GM23248 (cell line): ENCODE measurements at regions not wholly inside any gene's neighbourhood (a gene's known extent, or its start where the extent isn't known, plus 50 kb on each side); places are given as distances from the start of the nearest gene placed in this dataset.
"Not testable (repeated sequence)": the region's sequence is repeated elsewhere in the genome, so short reads cannot be mapped to it uniquely, and the experiment has no call there.

Experiments
- DNase-seq: peaks from one replicate; pipeline ENCODE4 v3.0.0-alpha.2; 2015
- H2AFZ ChIP-seq: fragments of 200-600 bp; sonication (generic); 2 replicates; pipeline ENCODE4 v1.6.1; 2016; ENCODE audit warnings: antibody characterized with exemption
- H3F3A ChIP-seq: fragments of 200-600 bp; sonication (generic); 2 replicates; pipeline ENCODE4 v1.6.1; 2016; ENCODE audit warnings: mild to moderate bottlenecking, antibody characterized with exemption, mixed run types; ENCODE audit not compliant: insufficient read depth
- H3K27ac ChIP-seq: fragments of 200-600 bp; sonication (generic); 2 replicates; pipeline ENCODE4 v1.5.1; 2016; ENCODE audit warnings: mild to moderate bottlenecking
- H3K27me3 ChIP-seq: fragments of 200-600 bp; sonication (generic); replicated peaks from 2 replicates; pipeline ENCODE4 v1.6.1; 2016; ENCODE audit warnings: mild to moderate bottlenecking; ENCODE audit not compliant: insufficient read depth
- H3K36me3 ChIP-seq: fragments of 200-600 bp; sonication (generic); 2 replicates; pipeline ENCODE4 v1.6.1; 2016; ENCODE audit warnings: low read depth, mild to moderate bottlenecking
- H3K4me1 ChIP-seq: fragments of 200-600 bp; sonication (generic); 2 replicates; pipeline ENCODE4 v1.6.1; 2016; ENCODE audit warnings: mild to moderate bottlenecking; ENCODE audit not compliant: insufficient read depth
- H3K4me2 ChIP-seq: fragments of 200-600 bp; sonication (generic); one replicate; pipeline ENCODE4 v1.6.1; 2016; ENCODE audit warnings: mild to moderate bottlenecking; ENCODE audit not compliant: unreplicated experiment
- H3K4me3 ChIP-seq: fragments of 200-600 bp; sonication (generic); 2 replicates; pipeline ENCODE4 v1.5.1; 2016; ENCODE audit warnings: mild to moderate bottlenecking
- H3K79me2 ChIP-seq: fragments of 200-600 bp; sonication (generic); 2 replicates; pipeline ENCODE4 v1.6.1; 2016; ENCODE audit warnings: mild to moderate bottlenecking; ENCODE audit not compliant: insufficient read depth
- H3K9ac ChIP-seq: fragments of 200-600 bp; sonication (generic); 2 replicates; pipeline ENCODE4 v1.6.1; 2016; ENCODE audit warnings: mild to moderate bottlenecking
- H3K9me2 ChIP-seq: fragments of 200-600 bp; sonication (generic); 2 replicates; pipeline ENCODE4 v1.6.1; 2016; ENCODE audit warnings: mixed run types, mild to moderate bottlenecking, moderate library complexity; ENCODE audit not compliant: insufficient read depth
- H3K9me3 ChIP-seq: fragments of 200-600 bp; sonication (generic); one replicate; pipeline ENCODE4 v1.6.1; 2017; ENCODE audit warnings: low read depth
- H4K20me1 ChIP-seq: fragments of 200-600 bp; sonication (generic); 2 replicates; pipeline ENCODE4 v1.6.0; 2016; ENCODE audit not compliant: insufficient read depth
- WGBS, 2 experiments: methylation state at CpG; one replicate each; pipeline ENCODE4 v1.1.6; 2015 to 2017; ENCODE audit warnings: low lambda C conversion rate in 2 of 2, low coverage in 1 of 2; ENCODE audit errors: missing lambda C conversion rate in 2 of 2; 5-methylcytosine and 5-hydroxymethylcytosine counted together
- in situ Hi-C: fragments of 300-500 bp; cut with MboI; formaldehyde crosslinking; loops from 2 replicates; pipeline ENCODE4 v1.15.0; 2020

- H3K9me3 ChIP-seq, H3K79me2 ChIP-seq, H4K20me1 ChIP-seq, H3K4me3 ChIP-seq, H3K27ac ChIP-seq, H3K27me3 ChIP-seq, H3F3A ChIP-seq, H3K9ac ChIP-seq, DNase-seq, H2AFZ ChIP-seq, H3K9me2 ChIP-seq, H3K4me1 ChIP-seq, H3K4me2 ChIP-seq, in situ Hi-C loops, H3K36me3 ChIP-seq: not testable (repeated sequence)
- WGBS, 2 experiments: 19 to 21% methylated on average over 40 to 46 of the region's 48 CpGs
These were observed 667.6 kb downstream of the SPATA31A6 start for GRCh38 chr9:42850896-42851693.

GRCh38 chr9:42851701-42852100 is 668.2 kb downstream of the SPATA31A6 start:
- H3K36me3 ChIP-seq, H3F3A ChIP-seq, H3K9me2 ChIP-seq, H3K27ac ChIP-seq, H3K9ac ChIP-seq, in situ Hi-C loops, DNase-seq, H3K27me3 ChIP-seq, H4K20me1 ChIP-seq, H3K4me1 ChIP-seq, H3K79me2 ChIP-seq, H3K9me3 ChIP-seq, H3K4me2 ChIP-seq: not testable (repeated sequence)
- Histone ChIP-seq H2AFZ (peak overlapping the region; percentile 56), H3K4me3 (peak overlapping the region; percentile 63)
- 8 to 10% methylated on average over 17 to 19 of the region's 23 CpGs for WGBS, 2 experiments

- Histone ChIP-seq H2AFZ (peak overlapping the region; percentile 56), H3K4me2 (peak overlapping the region; percentile 48), H3K4me3 (peak overlapping the region; percentile 63)
- H3K27me3 ChIP-seq, H3K27ac ChIP-seq, H3K36me3 ChIP-seq, H3K79me2 ChIP-seq, H3K9me2 ChIP-seq, H4K20me1 ChIP-seq, in situ Hi-C loops, H3F3A ChIP-seq, H3K4me1 ChIP-seq, H3K9me3 ChIP-seq, H3K9ac ChIP-seq: not testable (repeated sequence)
- WGBS, 2 experiments: 2 to 3% methylated on average over 53 to 66 of the region's 66 CpGs
- peak; percentile 67 for DNase-seq
These were observed 668.9 kb downstream of the SPATA31A6 start for GRCh38 chr9:42852133-42852930.

GRCh38 chr9:42860133-42860532 is 676.7 kb downstream of the SPATA31A6 start:
- H4K20me1 ChIP-seq, H3K9ac ChIP-seq, H3K9me2 ChIP-seq, H3K9me3 ChIP-seq, H3K36me3 ChIP-seq, in situ Hi-C loops, H3K4me3 ChIP-seq, H3F3A ChIP-seq, H2AFZ ChIP-seq, H3K27me3 ChIP-seq, DNase-seq, H3K4me1 ChIP-seq, H3K4me2 ChIP-seq, H3K27ac ChIP-seq, H3K79me2 ChIP-seq: not testable (repeated sequence)
- 0 to 9% methylated on average over 1 of the region's 1 CpG for WGBS, 2 experiments

GRCh38 chr9:42862465-42862864 is 679.0 kb downstream of the SPATA31A6 start:
- H3K79me2 ChIP-seq, in situ Hi-C loops, H3K9me3 ChIP-seq, H4K20me1 ChIP-seq, H3F3A ChIP-seq, H3K4me1 ChIP-seq, H3K27me3 ChIP-seq, H3K4me2 ChIP-seq, DNase-seq, H2AFZ ChIP-seq, H3K4me3 ChIP-seq, H3K36me3 ChIP-seq, H3K9ac ChIP-seq, H3K27ac ChIP-seq, H3K9me2 ChIP-seq: not testable (repeated sequence)
- 33% methylated on average over 1 of the region's 1 CpG; no CpG with 5 or more reads in 1 of the 2 experiments for WGBS, 2 experiments
